ENCODE measurements at regions not wholly inside any gene's neighbourhood (a gene's known extent, or its start where the extent isn't known, plus 50 kb on each side); places are given as distances from the start of the nearest gene placed in this dataset.

DNA sequence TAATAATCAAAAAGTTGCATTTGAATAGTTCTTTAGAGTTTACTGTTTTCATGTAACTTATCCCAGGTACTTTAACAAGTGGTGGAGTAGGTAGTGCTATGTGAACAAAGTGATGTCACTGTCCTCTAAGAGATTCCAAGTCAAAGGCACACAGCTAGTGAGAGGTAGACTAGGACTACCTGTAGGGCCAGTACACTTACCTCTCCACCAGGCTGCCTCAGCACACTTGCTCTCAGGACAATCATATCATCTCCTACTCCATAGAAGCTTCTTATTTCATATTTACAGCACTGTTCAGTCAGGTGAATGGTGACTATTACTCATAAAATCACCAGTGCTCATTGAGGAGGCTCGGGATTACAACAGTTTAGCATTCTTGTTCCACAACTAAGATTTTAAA is 173.0 kb upstream of the EMCN start:
- H3K27ac Mint-ChIP-seq: no peak overlapping the region
- no peak overlapping the region for H3K4me3 Mint-ChIP-seq
- peaks cover 4% of the 10 kb centered on the region for H3K9me3 Mint-ChIP-seq
- TF ChIP-seq, protein P1, sequence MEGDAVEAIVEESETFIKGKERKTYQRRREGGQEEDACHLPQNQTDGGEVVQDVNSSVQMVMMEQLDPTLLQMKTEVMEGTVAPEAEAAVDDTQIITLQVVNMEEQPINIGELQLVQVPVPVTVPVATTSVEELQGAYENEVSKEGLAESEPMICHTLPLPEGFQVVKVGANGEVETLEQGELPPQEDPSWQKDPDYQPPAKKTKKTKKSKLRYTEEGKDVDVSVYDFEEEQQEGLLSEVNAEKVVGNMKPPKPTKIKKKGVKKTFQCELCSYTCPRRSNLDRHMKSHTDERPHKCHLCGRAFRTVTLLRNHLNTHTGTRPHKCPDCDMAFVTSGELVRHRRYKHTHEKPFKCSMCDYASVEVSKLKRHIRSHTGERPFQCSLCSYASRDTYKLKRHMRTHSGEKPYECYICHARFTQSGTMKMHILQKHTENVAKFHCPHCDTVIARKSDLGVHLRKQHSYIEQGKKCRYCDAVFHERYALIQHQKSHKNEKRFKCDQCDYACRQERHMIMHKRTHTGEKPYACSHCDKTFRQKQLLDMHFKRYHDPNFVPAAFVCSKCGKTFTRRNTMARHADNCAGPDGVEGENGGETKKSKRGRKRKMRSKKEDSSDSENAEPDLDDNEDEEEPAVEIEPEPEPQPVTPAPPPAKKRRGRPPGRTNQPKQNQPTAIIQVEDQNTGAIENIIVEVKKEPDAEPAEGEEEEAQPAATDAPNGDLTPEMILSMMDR (conservative IDR thresholded peaks at IDR 0.05): no peak
- H3K4me1 Mint-ChIP-seq (ENCODE audit: unreplicated experiment): peaks cover 9% of the 10 kb centered on the region
- no peak for DNase-seq (ENCODE audit: extremely low spot score, unreplicated experiment)
- no peaks in the 10 kb centered on the region for H3K27me3 Mint-ChIP-seq
- no peaks in the 10 kb centered on the region for H3K36me3 Mint-ChIP-seq

GRCh38 chr4:100688368-100688767 is 170.5 kb upstream of the EMCN start:
- no peaks in the 10 kb centered on the region for H3K4me1 Mint-ChIP-seq (ENCODE audit: unreplicated experiment)
- H3K27me3 Mint-ChIP-seq: no peaks in the 10 kb centered on the region
- H3K36me3 Mint-ChIP-seq: no peaks in the 10 kb centered on the region
- no peak for DNase-seq (ENCODE audit: extremely low spot score, unreplicated experiment)
- TF ChIP-seq, protein P1 (conservative IDR thresholded peaks at IDR 0.05): no peak
- H3K27ac Mint-ChIP-seq: no peak overlapping the region
- no peaks in the 10 kb centered on the region for H3K9me3 Mint-ChIP-seq
- H3K4me3 Mint-ChIP-seq: no peak overlapping the region

DNA sequence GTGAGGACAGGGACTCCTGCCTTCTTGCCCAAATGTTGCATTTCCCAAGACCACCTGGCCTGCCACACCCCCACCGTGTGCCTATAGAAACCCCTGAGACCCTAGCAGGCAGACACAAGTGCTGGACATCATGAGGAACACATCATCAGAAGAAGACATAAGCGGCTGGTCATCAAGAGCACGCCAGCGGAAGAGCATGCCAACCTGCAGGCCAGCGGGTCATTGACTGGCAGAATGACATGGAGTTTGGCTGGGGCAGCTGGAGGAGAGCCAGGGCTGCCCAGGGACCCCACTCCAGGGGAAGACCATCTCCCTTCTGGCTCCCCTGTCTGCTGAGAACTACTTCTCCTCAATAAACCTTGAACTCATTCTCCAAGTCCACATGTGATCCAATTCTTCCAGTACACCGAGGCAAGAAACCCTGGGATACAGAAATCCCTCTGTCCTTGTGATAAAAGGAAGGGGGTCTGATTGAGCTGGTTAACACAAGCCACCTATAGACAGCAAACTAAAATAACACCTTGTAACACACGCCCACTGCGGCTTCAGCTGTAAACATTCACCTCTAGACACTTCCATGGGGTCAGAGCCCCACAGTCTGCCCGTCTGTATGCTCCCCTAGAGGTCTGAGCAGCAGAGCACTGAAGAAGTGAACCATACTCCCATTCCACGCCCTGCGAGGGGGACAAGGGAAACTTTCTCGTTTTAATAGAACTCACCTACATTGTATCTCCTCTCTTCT is 164.8 kb upstream of the EMCN start:
- H3K27ac Mint-ChIP-seq: no peak overlapping the region

GRCh38 chr4:100681289-100681688 is 163.5 kb upstream of the EMCN start:
- Mint-ChIP-seq H3K27me3 (no peaks in the 10 kb centered on the region), H3K27ac (no peak overlapping the region), H3K36me3 (no peaks in the 10 kb centered on the region), H3K4me1 (ENCODE audit: unreplicated experiment) (no peaks in the 10 kb centered on the region), H3K4me3 (no peak overlapping the region), H3K9me3 (no peaks in the 10 kb centered on the region)
- TF ChIP-seq, protein P1 (conservative IDR thresholded peaks at IDR 0.05): no peak
- DNase-seq (ENCODE audit: extremely low spot score, unreplicated experiment): no peak

More for the DNA sequence above, 164.8 kb upstream of the EMCN start:
- no peaks in the 10 kb centered on the region for H3K9me3 Mint-ChIP-seq
- no peak for DNase-seq (ENCODE audit: extremely low spot score, unreplicated experiment)
- no peaks in the 10 kb centered on the region for H3K27me3 Mint-ChIP-seq
- no peak overlapping the region for H3K4me3 Mint-ChIP-seq
- H3K4me1 Mint-ChIP-seq (ENCODE audit: unreplicated experiment): no peaks in the 10 kb centered on the region
- H3K36me3 Mint-ChIP-seq: no peaks in the 10 kb centered on the region
- TF ChIP-seq, protein P1 (conservative IDR thresholded peaks at IDR 0.05): no peak

DNA sequence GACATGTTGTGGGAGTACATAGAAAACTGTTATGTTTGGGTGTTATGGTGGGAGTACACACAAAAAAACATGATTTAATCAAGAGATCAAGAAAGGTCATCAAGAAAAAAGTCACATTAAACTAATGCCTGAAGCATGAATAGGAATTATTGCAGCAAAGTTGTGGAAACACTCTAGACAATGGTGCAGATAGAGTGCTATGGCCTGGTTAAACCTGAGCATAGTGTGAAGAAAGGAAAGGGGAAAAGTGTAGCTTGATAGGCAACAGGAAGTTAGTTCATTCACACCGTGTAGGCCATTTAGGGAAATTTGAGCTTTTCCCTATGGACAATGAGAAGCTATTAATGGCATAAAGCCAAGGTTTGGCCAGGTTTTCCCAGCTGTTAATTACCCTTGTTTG is 162.1 kb upstream of the EMCN start:
- no peak for DNase-seq (ENCODE audit: extremely low spot score, unreplicated experiment)
- TF ChIP-seq, protein P1 (conservative IDR thresholded peaks at IDR 0.05): no peak
- Mint-ChIP-seq H3K9me3 (no peaks in the 10 kb centered on the region), H3K4me1 (ENCODE audit: unreplicated experiment) (no peaks in the 10 kb centered on the region), H3K36me3 (no peaks in the 10 kb centered on the region), H3K27ac (no peak overlapping the region), H3K27me3 (no peaks in the 10 kb centered on the region), H3K4me3 (no peak overlapping the region)

Data from type B pancreatic cell (in vitro differentiated cells).